ENCODE measurements at regions not wholly inside any gene's neighbourhood (a gene's known extent, or its start where the extent isn't known, plus 50 kb on each side); places are given as distances from the start of the nearest gene placed in this dataset.
"Not testable (repeated sequence)": the region's sequence is repeated elsewhere in the genome, so short reads cannot be mapped to it uniquely, and the experiment has no call there.

DNA sequence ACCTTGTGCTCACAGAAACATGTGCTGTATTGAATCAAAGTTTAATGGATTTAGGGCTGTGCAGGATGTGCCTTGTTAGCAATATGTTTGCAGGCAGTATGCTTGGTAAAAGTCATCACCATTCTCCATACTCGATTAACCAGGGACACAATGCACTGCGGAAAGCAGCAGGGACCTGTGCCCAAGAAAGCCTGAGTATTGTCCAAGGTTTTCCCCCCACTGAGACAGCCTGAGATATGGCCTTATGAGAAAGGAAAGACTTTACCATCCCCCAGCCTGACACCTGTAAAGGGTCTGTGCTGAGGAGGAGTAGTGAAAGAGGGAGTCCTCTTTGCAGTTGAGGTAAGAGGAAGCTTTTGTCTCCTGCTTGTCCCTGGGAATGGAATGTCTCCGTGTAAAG lies 476.2 kb downstream of the DIRAS2 start:
- H4K91ac ChIP-seq (replicated peaks; ENCODE audit: insufficient read length, low read length); DNase-seq (ENCODE audit: low read depth in 1 of 2, low spot score in 2 of 2); H3K23ac ChIP-seq (ENCODE audit: insufficient read length); H3K18ac ChIP-seq (ENCODE audit: extremely low read depth, low read length); H3K23me2 ChIP-seq (ENCODE audit: low read depth, low read length); H4K20me1 ChIP-seq (replicated peaks in 1 of 2; ENCODE audit: control insufficient read depth in 1 of 2, insufficient read depth in 2 of 2, low read length in 2 of 2); H4K8ac ChIP-seq (ENCODE audit: extremely low read depth, insufficient read depth, low read length); H2BK5ac ChIP-seq (ENCODE audit: low read depth, low read length); H3K79me1 ChIP-seq (ENCODE audit: low read depth, low read length); H2BK20ac ChIP-seq (ENCODE audit: low read length); H3K4ac ChIP-seq (replicated peaks; ENCODE audit: insufficient read length, low read depth, low read length); H4K5ac ChIP-seq (ENCODE audit: insufficient read length, low read depth, low read length); H3K36me3 ChIP-seq (ENCODE audit: control insufficient read depth in 2 of 4, insufficient read depth in 4 of 4, low read length in 3 of 4); H3K79me2 ChIP-seq (ENCODE audit: control insufficient read depth in 1 of 2, insufficient read depth in 2 of 2, low read length in 2 of 2); H2BK120ac ChIP-seq (replicated peaks; ENCODE audit: low read depth, low read length); H2AK5ac ChIP-seq (ENCODE audit: low read depth, low read length); H3K14ac ChIP-seq (ENCODE audit: insufficient read length); H3K4me3 ChIP-seq (ENCODE audit: extremely low read depth in 1 of 4, insufficient read depth in 2 of 4, low read depth in 3 of 4, low read length in 4 of 4); H3K9me3 ChIP-seq (ENCODE audit: insufficient read depth in 2 of 2, low read depth in 1 of 2, low read length in 1 of 2); H3K4me1 ChIP-seq (replicated peaks in 1 of 4; ENCODE audit: control insufficient read depth in 3 of 4, insufficient read depth in 4 of 4, low read length in 3 of 4); H3K9ac ChIP-seq (replicated peaks in 1 of 4; ENCODE audit: extremely low read depth in 1 of 4, low read depth in 3 of 4, low read length in 3 of 4); CTCF ChIA-PET (ENCODE audit: partially characterized antibody); H2BK12ac ChIP-seq (ENCODE audit: low read depth, low read length); H3K27me3 ChIP-seq (replicated peaks in 1 of 4; ENCODE audit: control insufficient read depth in 3 of 4, extremely low read depth in 1 of 4, insufficient read depth in 3 of 4, low read length in 3 of 4); H2BK15ac ChIP-seq (ENCODE audit: low read length); H3K56ac ChIP-seq (replicated peaks; ENCODE audit: insufficient read length, low read depth, low read length); H3K27ac ChIP-seq (ENCODE audit: low read depth, low read length): not testable (repeated sequence)
- peak; percentile 28 for FAIRE-seq
- H3K4me2 ChIP-seq (ENCODE audit: insufficient read depth in 1 of 2, low read depth in 2 of 2, low read length in 2 of 2): peak overlapping the region; percentile 4 to 17; a peak in 1 of 4 replicates
- 0 out of 2 replicates have a peak, but pooled peaks have one; percentile 21 for TF ChIP-seq SP1 (IDR thresholded peaks at IDR 0.05; ENCODE audit: low read depth, low read length)
- WGBS, 2 experiments (ENCODE audit: extremely low coverage in 1 of 2, insufficient coverage in 1 of 2, insufficient read length in 1 of 2, insufficient replicate concordance in 2 of 2, low coverage in 1 of 2, low lambda C conversion rate in 2 of 2, missing lambda C conversion rate in 1 of 2): 48% methylated on average over 3 of the region's 3 CpGs; no CpG with 5 or more reads in 1 of the 2 experiments
- POLR2A ChIA-PET (ENCODE audit: partially characterized antibody): interaction anchor here (1.3 kb wide), 1 partner anchor 9 kb away, joined by 3 read pairs; no protein-coding TSS in a partner anchor
- H2AFZ ChIP-seq (ENCODE audit: low read length): peak overlapping the region; percentile 89

Measured in H1 (cell line).